SIG-M5 treated with dmso at 0.1 percent for 504 hours (cell line): ENCODE measurements at regions not wholly inside any gene's neighbourhood (a gene's known extent, or its start where the extent isn't known, plus 50 kb on each side); places are given as distances from the start of the nearest gene placed in this dataset.
A peak's percentile ranks its signal among the peaks of the same experiment; 100 is the strongest.

Experiments
- DNase-seq: peaks from one replicate; lab custom pipeline; 2025; ENCODE audit not compliant: unreplicated experiment; lab: John Stamatoyannopoulos, UW

DNA sequence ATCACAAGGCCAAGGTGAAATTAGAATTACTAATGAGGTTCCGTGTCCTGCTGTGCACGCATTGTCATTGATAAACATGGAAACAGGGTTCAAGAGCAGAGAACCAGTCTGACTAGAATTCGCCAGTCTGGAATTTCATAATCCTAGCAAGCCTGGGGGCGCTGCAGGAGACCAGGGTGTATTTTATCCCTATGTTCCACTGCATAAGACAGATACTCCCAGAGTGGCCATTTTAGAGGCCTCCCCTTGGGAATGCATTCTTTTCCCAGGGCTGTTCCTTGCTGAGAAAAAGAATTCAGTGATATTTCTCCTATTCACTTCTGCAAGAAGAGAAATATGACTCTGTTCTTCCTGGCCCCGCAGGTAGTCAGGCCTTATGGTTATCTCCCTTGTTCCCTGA, 1387.7 kb downstream of the MAT2B start:
- no peak for DNase-seq

DNA sequence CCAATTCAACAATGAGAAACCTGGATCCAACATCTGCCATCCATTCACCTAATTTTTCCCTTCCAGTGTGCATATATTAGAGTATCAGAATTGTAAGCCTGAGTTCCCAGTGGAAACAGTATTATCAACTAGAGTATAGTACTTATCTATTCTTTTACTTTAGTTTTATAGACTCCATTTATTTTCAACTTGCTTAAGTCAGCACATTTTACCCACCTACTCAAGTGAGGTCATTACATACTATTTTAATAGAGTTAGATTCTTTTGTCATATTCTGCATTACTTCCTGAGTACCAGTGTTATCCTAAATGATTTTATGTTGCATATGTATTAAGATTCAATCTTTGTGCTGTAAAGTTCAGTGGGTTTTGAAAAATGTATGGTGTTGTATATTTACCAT, 1393.3 kb downstream of the MAT2B start:
- DNase-seq = no peak

- DNase-seq = no peak
These were observed 1404.3 kb downstream of the MAT2B start for GRCh38 chr5:164909673-164910072.

GRCh38 chr5:164921722-164922121, 1416.3 kb downstream of the MAT2B start:
- no peak for DNase-seq

GRCh38 chr5:164934039-164934438, 1428.6 kb downstream of the MAT2B start:
- DNase-seq = no peak

GRCh38 chr5:164934561-164934960, 1429.1 kb downstream of the MAT2B start:
- no peak for DNase-seq

- no peak for DNase-seq
These were observed 1435.7 kb downstream of the MAT2B start for GRCh38 chr5:164941132-164941531.

DNA sequence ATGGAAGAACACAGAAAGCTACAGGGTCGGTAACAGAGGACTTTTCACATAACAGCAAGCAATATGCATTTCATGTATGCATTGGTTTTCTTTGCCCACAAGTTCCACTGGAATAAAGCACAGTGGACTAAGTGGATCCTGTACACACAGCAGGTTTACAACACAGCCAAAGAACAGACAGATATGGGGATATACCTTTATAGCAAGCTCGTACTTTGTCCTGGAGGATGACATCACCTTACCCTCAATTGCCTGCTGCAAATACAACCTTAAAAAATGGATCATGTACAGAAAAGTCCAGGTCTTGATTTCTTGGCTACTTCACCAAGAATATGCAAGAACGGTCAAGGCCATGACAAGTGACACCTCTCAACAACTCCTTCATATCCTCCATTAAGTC, 1445.5 kb downstream of the MAT2B start:
- DNase-seq = no peak

- no peak for DNase-seq
These were observed 1446.2 kb downstream of the MAT2B start for GRCh38 chr5:164951570-164951969.

- DNase-seq = no peak
These were observed 1453.3 kb downstream of the MAT2B start for GRCh38 chr5:164958688-164959087.

GRCh38 chr5:164959761-164960160, 1454.3 kb downstream of the MAT2B start:
- DNase-seq = no peak

- DNase-seq = no peak
These were observed 1457.0 kb downstream of the MAT2B start for GRCh38 chr5:164962329-164962961.

GRCh38 chr5:164966611-164967010, 1461.2 kb downstream of the MAT2B start:
- DNase-seq = no peak

GRCh38 chr5:164967354-164967753, 1461.9 kb downstream of the MAT2B start:
- no peak for DNase-seq

DNA sequence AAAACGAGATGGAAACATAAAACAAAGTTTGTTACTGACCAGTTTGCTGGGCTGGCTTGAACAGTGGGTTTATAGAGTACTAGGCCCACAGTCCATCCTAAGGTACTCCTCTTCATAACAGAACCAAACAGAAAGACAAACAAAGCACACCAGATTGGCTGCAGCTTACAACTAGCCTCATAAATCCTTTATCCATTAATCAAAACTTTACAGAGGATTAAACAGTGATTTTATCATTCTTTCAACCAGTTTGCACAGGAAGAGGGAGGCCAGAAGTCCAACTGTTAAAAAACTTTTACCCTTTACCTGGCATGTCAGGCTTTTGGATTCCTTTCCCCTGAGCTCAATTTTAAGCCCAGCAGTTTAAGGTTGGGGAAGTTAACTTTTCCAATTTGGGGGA, 1467.6 kb downstream of the MAT2B start:
- DNase-seq = no peak

DNA sequence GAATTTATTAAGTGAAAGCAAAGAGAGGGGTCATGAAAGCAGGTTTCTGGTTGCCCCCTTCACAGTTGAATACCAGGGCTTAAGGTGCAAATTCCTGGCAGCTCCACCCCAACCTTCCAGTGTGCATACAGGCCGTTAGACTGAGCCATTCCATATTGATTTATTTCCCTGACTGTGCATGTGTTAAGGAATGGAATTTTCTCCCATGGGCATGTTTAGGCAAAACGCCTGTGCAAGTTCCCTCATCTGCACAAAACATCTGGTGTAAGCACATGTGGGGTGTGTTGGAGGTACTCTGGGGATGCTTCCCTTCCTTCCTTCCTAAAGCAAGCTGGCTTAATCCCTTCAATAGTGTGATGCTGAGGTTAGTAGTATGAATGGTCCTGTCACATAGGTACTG, 1470.6 kb downstream of the MAT2B start:
- no peak for DNase-seq

GRCh38 chr5:164980480-164980879, 1475.1 kb downstream of the MAT2B start:
- no peak for DNase-seq

DNA sequence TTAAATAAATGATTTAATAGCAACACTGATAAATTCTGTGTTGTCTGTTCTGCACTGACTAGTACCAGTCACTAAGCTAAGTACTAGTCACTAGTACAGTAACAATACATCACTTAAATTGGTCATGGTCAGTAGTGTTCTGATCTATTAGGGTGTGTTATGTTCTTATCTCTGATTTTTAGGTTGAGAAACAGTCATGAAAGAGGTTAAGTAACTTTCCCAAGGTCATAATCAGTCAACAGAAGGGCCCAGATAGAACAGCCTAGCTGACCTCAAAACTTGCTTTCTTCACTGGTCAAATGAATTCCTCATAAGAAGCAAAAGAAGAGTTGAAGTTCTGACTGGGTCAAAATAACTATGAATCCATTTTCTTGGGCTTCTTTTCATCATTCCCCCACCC, 1492.7 kb downstream of the MAT2B start:
- DNase-seq = no peak

- DNase-seq = no peak
These were observed 1493.2 kb downstream of the MAT2B start for GRCh38 chr5:164998590-164998989.

GRCh38 chr5:165000479-165001190, 1495.2 kb downstream of the MAT2B start:
- DNase-seq = no peak

DNA sequence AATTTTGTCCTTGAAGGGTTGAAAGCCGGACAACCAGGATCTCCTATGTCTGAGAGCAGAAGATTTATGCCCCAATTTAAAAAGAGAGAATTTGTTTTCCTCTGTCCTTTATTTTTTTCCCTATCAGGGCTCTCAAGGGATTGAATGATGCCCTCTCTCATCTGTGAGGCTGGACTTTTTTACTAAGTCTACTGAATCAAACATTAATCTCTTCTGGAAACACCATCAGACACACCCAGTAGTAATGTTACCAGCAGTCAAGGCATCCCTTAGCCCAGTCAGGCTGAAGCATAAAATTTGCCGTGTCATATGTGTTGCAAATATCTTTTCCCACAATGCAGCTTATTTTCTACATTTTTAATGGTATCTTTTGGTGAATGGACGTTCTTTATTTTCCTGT, 1497.9 kb downstream of the MAT2B start:
- no peak for DNase-seq

DNA sequence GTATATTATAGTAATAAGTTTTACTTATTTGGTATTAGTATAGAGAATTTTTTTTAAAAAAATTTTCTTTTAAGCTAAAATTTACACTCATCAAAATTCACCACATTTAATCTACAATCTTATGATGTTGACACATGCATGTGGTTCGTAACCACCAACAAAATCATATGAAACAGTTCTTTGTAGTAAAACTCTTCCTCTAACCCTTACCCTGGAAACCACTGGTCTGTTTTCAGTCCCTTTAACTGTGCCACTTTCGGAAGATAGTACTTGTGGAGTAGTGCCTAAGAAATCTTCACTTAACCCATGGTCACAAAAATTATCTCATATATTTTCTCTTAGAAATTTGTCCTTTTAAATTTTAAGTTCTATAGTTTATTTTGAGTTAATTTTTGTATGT, 1498.8 kb downstream of the MAT2B start:
- DNase-seq = no peak

DNA sequence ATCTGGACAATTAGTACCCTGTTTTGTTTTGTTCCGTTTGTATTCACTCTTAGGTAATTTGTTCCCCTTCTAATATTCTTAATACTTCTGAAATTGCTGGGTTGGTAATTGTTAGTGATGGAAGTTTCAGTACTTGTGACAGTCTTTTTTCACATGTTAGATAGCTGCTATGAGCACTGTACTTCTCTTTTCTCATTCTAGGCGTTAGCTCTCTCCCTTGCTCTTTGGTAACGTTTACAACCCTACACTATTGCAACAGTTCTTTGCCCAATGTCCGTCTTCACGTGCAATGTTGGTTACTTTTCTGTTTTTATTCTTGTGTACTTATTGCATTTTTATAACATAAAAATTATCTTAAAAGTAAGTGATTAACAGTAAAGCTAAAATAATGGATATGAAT, 1509.0 kb downstream of the MAT2B start:
- DNase-seq = peak; percentile 98
